ENCODE measurements at regions not wholly inside any gene's neighbourhood (a gene's known extent, or its start where the extent isn't known, plus 50 kb on each side); places are given as distances from the start of the nearest gene placed in this dataset.

DNA sequence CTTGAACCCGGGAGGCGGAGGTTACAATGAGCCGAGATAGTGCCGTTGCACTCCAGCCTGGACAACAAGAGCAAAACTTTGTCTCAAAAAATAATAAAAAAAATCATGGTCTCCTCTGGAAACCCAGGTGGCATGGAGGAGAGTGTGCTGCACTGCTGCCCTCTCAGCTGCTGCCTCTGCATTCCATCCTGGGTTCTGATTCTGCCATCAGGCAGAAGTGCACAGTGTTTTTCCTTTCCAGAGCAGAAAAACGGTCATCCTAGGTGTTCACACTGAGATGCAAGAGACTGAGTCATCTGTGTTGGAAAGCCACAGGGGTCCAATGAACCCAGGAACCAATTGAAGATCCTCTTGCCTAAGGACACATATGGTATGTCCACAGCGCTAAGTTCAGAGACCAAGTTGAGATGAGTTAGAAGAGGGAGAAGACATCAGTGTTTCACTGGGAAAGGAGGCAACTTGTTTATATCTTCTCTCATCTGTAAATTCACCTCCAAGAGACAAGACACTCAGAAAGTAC is 88.8 kb upstream of the DMRT1 start:
- no peak for TF ChIP-seq YY1 (IDR thresholded peaks at IDR 0.05; ENCODE audit: low read depth)
- no peak for TF ChIP-seq EP300 (IDR thresholded peaks at IDR 0.05; ENCODE audit: borderline replicate concordance)
- TF ChIP-seq RAD21 (IDR thresholded peaks at IDR 0.05; ENCODE audit: low read depth), result no peak
- TF ChIP-seq TAF1 (IDR thresholded peaks at IDR 0.05; ENCODE audit: low read depth), result no peak
- TF ChIP-seq, protein P1, sequence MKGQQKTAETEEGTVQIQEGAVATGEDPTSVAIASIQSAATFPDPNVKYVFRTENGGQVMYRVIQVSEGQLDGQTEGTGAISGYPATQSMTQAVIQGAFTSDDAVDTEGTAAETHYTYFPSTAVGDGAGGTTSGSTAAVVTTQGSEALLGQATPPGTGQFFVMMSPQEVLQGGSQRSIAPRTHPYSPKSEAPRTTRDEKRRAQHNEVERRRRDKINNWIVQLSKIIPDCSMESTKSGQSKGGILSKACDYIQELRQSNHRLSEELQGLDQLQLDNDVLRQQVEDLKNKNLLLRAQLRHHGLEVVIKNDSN (IDR thresholded peaks at IDR 0.05), result no peak
- TF ChIP-seq CREB1 (IDR thresholded peaks at IDR 0.05; ENCODE audit: low read depth), result no peak

DNA sequence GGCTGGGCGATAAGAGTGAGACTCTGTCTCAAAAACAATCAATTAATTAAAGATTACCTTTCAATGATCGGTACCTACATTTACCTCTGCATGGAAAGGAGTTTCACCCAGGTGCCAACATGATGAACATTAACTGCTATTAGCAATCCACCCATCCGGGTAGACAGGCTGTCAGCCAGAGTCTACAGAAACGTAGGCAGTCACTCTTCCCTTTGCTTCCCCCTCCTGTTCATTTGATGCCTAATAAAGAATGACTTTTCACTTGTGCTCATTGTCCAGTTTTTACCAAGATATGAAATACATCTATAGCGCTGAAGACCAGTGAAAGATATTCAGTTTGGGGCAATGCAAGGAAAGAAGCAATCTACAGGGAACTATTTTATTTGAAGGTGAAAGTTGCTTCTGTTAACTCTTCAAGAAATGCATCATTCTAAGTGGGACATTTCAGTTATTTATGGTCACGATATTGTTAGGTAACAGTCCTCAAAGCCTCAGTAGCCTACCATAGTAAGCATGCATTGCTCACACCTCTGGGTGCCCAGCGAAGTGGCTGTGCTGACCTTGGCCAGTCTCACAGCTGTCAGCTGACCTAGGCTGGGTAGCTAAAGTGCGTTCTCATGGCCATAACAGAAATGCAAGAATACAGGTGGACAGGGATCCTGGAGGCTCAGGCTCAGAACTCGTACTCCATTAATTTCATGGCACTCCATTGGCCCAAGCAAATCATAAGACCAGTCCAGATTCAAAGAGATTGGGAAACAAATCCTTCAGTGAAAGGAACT is 87.2 kb upstream of the DMRT1 start:
- TF ChIP-seq, protein P2, sequence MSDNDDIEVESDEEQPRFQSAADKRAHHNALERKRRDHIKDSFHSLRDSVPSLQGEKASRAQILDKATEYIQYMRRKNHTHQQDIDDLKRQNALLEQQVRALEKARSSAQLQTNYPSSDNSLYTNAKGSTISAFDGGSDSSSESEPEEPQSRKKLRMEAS (IDR thresholded peaks at IDR 0.05), result no peak
- TF ChIP-seq TCF12 (IDR thresholded peaks at IDR 0.05; ENCODE audit: low read depth) (no peak), REST (IDR thresholded peaks at IDR 0.05; ENCODE audit: low read depth) (no peak), ZBTB7A (IDR thresholded peaks at IDR 0.05; ENCODE audit: low read depth) (no peak), NFIC (IDR thresholded peaks at IDR 0.05) (no peak), CEBPB (IDR thresholded peaks at IDR 0.05) (no peak), FOXM1 (IDR thresholded peaks at IDR 0.05; ENCODE audit: borderline replicate concordance, low read depth) (no peak), TEAD4 (IDR thresholded peaks at IDR 0.05) (no peak), RAD21 (IDR thresholded peaks at IDR 0.05; ENCODE audit: low read depth) (no peak), YY1 (IDR thresholded peaks at IDR 0.05; ENCODE audit: low read depth) (no peak), EGR1 (IDR thresholded peaks at IDR 0.05) (no peak), EP300 (IDR thresholded peaks at IDR 0.05; ENCODE audit: borderline replicate concordance) (no peak), CREB1 (IDR thresholded peaks at IDR 0.05; ENCODE audit: low read depth) (no peak), TAF1 (IDR thresholded peaks at IDR 0.05; ENCODE audit: low read depth) (no peak)
- TF ChIP-seq, protein P1 (IDR thresholded peaks at IDR 0.05), result no peak

DNA sequence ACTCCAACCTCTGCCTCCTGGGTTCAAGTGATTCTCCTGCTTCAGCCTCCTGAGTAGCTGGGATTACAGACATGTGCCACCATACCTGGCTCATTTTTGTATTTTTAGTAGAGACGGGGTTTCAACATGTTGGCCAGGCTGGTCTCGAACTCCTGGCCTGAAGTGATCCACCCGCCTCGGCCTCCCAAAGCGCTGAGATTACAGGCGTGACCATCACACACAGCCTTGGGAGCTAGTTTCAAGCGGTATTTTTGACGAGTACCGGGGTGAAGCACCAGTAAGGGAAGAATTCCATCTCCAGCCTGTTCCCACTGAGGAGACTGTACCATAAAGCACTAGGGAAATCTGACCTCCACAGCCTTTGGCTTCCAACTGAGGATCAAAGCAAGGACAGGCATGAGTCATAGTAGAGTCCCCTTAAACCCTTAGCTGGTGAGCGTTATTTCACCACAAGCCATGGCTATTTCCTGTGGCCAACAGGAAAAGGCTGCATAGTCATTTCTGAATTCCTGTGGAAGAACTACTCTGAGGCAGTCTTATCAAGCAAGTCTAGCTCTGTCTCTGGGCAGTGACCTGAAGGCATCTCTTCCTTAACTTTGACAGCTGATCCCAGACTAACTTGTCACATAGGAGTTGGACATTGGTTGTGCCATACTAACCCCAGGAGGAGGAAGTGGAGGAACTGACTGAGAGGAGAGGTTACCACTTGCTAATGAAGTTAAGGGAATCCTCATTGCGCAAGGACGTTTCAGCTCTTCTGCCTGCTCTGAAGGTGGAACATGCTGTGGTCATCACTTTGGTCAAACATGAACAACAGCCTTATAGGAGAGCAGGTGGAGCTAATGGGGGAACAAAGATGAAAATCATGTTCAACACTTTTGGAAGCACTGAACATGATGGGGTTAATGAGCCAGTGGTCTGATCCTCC is 85.8 kb upstream of the DMRT1 start:
- TF ChIP-seq, protein P2 (IDR thresholded peaks at IDR 0.05), result no peak
- TF ChIP-seq YY1 (IDR thresholded peaks at IDR 0.05; ENCODE audit: low read depth) (no peak), TAF1 (IDR thresholded peaks at IDR 0.05; ENCODE audit: low read depth) (no peak), TCF12 (IDR thresholded peaks at IDR 0.05; ENCODE audit: low read depth) (no peak), CEBPB (IDR thresholded peaks at IDR 0.05) (peak; percentile 73; the same call in 1 of the 2 replicates), CREB1 (IDR thresholded peaks at IDR 0.05; ENCODE audit: low read depth) (no peak)

- TF ChIP-seq YY1 (IDR thresholded peaks at IDR 0.05; ENCODE audit: low read depth) (no peak), RAD21 (IDR thresholded peaks at IDR 0.05; ENCODE audit: low read depth) (peak; percentile 86)
Measured at GRCh38 chr9:757246-757881, 84.1 kb upstream of the DMRT1 start.

DNA sequence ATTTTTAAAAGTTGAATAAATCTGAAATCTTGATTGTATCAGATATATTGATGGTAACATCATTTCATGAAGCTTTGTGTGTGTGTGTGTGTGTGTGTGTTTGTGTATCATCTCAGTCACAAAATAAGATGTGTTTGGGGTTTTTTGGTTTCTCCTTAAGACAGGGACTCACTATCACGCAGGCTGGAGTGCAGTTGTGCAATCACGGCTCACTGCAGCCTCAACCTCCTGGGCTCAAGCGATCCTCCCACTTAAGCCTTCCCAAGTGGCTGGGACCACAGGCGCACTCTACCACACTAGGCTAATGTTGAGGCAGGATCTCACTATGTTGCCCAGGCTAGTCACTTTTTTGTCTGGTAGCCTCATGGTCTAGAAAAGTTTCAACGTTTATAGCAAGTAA is 83.4 kb upstream of the DMRT1 start:
- TF ChIP-seq, protein P1 (IDR thresholded peaks at IDR 0.05), result no peak
- no peak for TF ChIP-seq TCF12 (IDR thresholded peaks at IDR 0.05; ENCODE audit: low read depth)
- no peak for TF ChIP-seq NFIC (IDR thresholded peaks at IDR 0.05)
- TF ChIP-seq EGR1 (IDR thresholded peaks at IDR 0.05), result no peak
- TF ChIP-seq YY1 (IDR thresholded peaks at IDR 0.05; ENCODE audit: low read depth), result no peak

- TF ChIP-seq EGR1 (IDR thresholded peaks at IDR 0.05) (no peak), CREB1 (IDR thresholded peaks at IDR 0.05; ENCODE audit: low read depth) (no peak), EP300 (IDR thresholded peaks at IDR 0.05; ENCODE audit: borderline replicate concordance) (no peak), TAF1 (IDR thresholded peaks at IDR 0.05; ENCODE audit: low read depth) (no peak), YY1 (IDR thresholded peaks at IDR 0.05; ENCODE audit: low read depth) (no peak), NFIC (IDR thresholded peaks at IDR 0.05) (no peak), TEAD4 (IDR thresholded peaks at IDR 0.05) (no peak), RAD21 (IDR thresholded peaks at IDR 0.05; ENCODE audit: low read depth) (no peak), TCF12 (IDR thresholded peaks at IDR 0.05; ENCODE audit: low read depth) (no peak), CEBPB (IDR thresholded peaks at IDR 0.05) (no peak), ZBTB7A (IDR thresholded peaks at IDR 0.05; ENCODE audit: low read depth) (no peak), FOXM1 (IDR thresholded peaks at IDR 0.05; ENCODE audit: borderline replicate concordance, low read depth) (no peak)
- TF ChIP-seq, protein P1 (IDR thresholded peaks at IDR 0.05), result no peak
- TF ChIP-seq, protein P2 (IDR thresholded peaks at IDR 0.05), result no peak
Measured at GRCh38 chr9:759541-759940, 82.0 kb upstream of the DMRT1 start.
